ENCODE measurements at regions not wholly inside any gene's neighbourhood (a gene's known extent, or its start where the extent isn't known, plus 50 kb on each side); places are given as distances from the start of the nearest gene placed in this dataset.

GRCh38 chr5:158471535-158471924 lies 612.6 kb upstream of the CLINT1 start:
- TF ChIP-seq CTCF (IDR thresholded peaks at IDR 0.05; ENCODE audit: insufficient read depth, low read length, poor library complexity, severe bottlenecking): no peak
- no peak for DNase-seq (ENCODE audit: low read depth)
- no peak overlapping the region for H3K4me3 ChIP-seq (ENCODE audit: low read depth, low read length)
- H3K36me3 ChIP-seq (ENCODE audit: control insufficient read depth, insufficient read depth, low read length): no peaks in the 10 kb centered on the region
- H3K27me3 ChIP-seq (ENCODE audit: control insufficient read depth, insufficient read depth, low read length): no peaks in the 10 kb centered on the region

- TF ChIP-seq CTCF (IDR thresholded peaks at IDR 0.05; ENCODE audit: insufficient read depth, low read length, poor library complexity, severe bottlenecking): no peak
- Histone ChIP-seq H3K27me3 (ENCODE audit: control insufficient read depth, insufficient read depth, low read length) (no peaks in the 10 kb centered on the region), H3K36me3 (ENCODE audit: control insufficient read depth, insufficient read depth, low read length) (no peaks in the 10 kb centered on the region), H3K4me3 (ENCODE audit: low read depth, low read length) (no peak overlapping the region)
- no peak for DNase-seq (ENCODE audit: low read depth)
Measured at GRCh38 chr5:158470764-158471534, 612.0 kb upstream of the CLINT1 start.

- no peak for TF ChIP-seq CTCF (IDR thresholded peaks at IDR 0.05; ENCODE audit: insufficient read depth, low read length, poor library complexity, severe bottlenecking)
- no peaks in the 10 kb centered on the region for H3K27me3 ChIP-seq (ENCODE audit: control insufficient read depth, insufficient read depth, low read length)
- no peaks in the 10 kb centered on the region for H3K36me3 ChIP-seq (ENCODE audit: control insufficient read depth, insufficient read depth, low read length)
- H3K4me3 ChIP-seq (ENCODE audit: low read depth, low read length): no peak overlapping the region
- DNase-seq (ENCODE audit: low read depth): no peak
Measured at GRCh38 chr5:158468444-158468843, 609.5 kb upstream of the CLINT1 start.

GRCh38 chr5:158466191-158466590 lies 607.2 kb upstream of the CLINT1 start:
- H3K4me3 ChIP-seq (ENCODE audit: low read depth, low read length): no peak overlapping the region
- no peak for TF ChIP-seq CTCF (IDR thresholded peaks at IDR 0.05; ENCODE audit: insufficient read depth, low read length, poor library complexity, severe bottlenecking)
- no peaks in the 10 kb centered on the region for H3K36me3 ChIP-seq (ENCODE audit: control insufficient read depth, insufficient read depth, low read length)
- no peak for DNase-seq (ENCODE audit: low read depth)
- H3K27me3 ChIP-seq (ENCODE audit: control insufficient read depth, insufficient read depth, low read length): no peaks in the 10 kb centered on the region

- no peak for TF ChIP-seq CTCF (IDR thresholded peaks at IDR 0.05; ENCODE audit: insufficient read depth, low read length, poor library complexity, severe bottlenecking)
- DNase-seq (ENCODE audit: low read depth): no peak
- no peaks in the 10 kb centered on the region for H3K27me3 ChIP-seq (ENCODE audit: control insufficient read depth, insufficient read depth, low read length)
Measured at GRCh38 chr5:158465086-158465972, 606.4 kb upstream of the CLINT1 start.

More at GRCh38 chr5:158465086-158465972, 606.4 kb upstream of the CLINT1 start:
- no peak overlapping the region for H3K4me3 ChIP-seq (ENCODE audit: low read depth, low read length)
- no peaks in the 10 kb centered on the region for H3K36me3 ChIP-seq (ENCODE audit: control insufficient read depth, insufficient read depth, low read length)
